BLaER1 treated with 17β-estradiol and CSF1 and Interleukin-3, amounts not matched to agents 10 nM and 100 nM (cell line): ENCODE measurements at regions not wholly inside any gene's neighbourhood (a gene's known extent, or its start where the extent isn't known, plus 50 kb on each side); places are given as distances from the start of the nearest gene placed in this dataset.

Experiments
- H3K27ac ChIP-seq, 11 experiments: shearing (Covaris generic); formaldehyde crosslinking; 2 replicates each; pipeline ENCODE4 v1.8.1; 2022
- H3K27me3 ChIP-seq, 11 experiments: shearing (Covaris generic); formaldehyde crosslinking; 2 replicates each; pipeline ENCODE4 v1.8.1; 2022
- H3K36me3 ChIP-seq, 11 experiments: shearing (Covaris generic); formaldehyde crosslinking; 2 replicates each; pipeline ENCODE4 v1.8.1; 2022
- H3K4me1 ChIP-seq, 10 experiments: shearing (Covaris generic); formaldehyde crosslinking; 2 replicates each; pipeline ENCODE4 v1.8.1; 2022
- H3K4me2 ChIP-seq, 11 experiments: shearing (Covaris generic); formaldehyde crosslinking; 2 replicates each; pipeline ENCODE4 v1.8.1; 2022
- H3K4me3 ChIP-seq, 10 experiments: shearing (Covaris generic); formaldehyde crosslinking; 2 replicates each; pipeline ENCODE4 v1.8.1; 2022
- H3K9ac ChIP-seq, 11 experiments: shearing (Covaris generic); formaldehyde crosslinking; 2 replicates each; pipeline ENCODE4 v1.8.1; 2022
- H3K9me3 ChIP-seq, 11 experiments: shearing (Covaris generic); formaldehyde crosslinking; replicated peaks in 1 of 11; 2 replicates each; pipeline ENCODE4 v1.8.1; 2022
- H4K20me1 ChIP-seq, 11 experiments: shearing (Covaris generic); formaldehyde crosslinking; 2 replicates each; pipeline ENCODE4 v1.8.1; 2022
- Cebpa-rat ChIP-seq, 11 experiments: shearing (Covaris generic); IDR thresholded peaks; 2 replicates each; pipeline ENCODE4 v1.8.1; 2022

GRCh38 chr6:51536728-51537127 is 550.7 kb downstream of the PKHD1 start:
- Histone ChIP-seq H3K4me1 (peaks cover 0 to 9% (median 0%) of the 10 kb centered on the region in 10 experiments; a peak in 5 of 20 replicates), H3K9me3 (no peaks in the 10 kb centered on the region), H3K27ac (no peak overlapping the region), H4K20me1 (no peaks in the 10 kb centered on the region), H3K4me3 (no peak overlapping the region), H3K36me3 (no peaks in the 10 kb centered on the region), H3K9ac (no peak overlapping the region), H3K27me3 (no peaks in the 10 kb centered on the region), H3K4me2 (no peak overlapping the region)
- no peak for TF ChIP-seq Cebpa-rat (IDR thresholded peaks at IDR 0.05)

DNA sequence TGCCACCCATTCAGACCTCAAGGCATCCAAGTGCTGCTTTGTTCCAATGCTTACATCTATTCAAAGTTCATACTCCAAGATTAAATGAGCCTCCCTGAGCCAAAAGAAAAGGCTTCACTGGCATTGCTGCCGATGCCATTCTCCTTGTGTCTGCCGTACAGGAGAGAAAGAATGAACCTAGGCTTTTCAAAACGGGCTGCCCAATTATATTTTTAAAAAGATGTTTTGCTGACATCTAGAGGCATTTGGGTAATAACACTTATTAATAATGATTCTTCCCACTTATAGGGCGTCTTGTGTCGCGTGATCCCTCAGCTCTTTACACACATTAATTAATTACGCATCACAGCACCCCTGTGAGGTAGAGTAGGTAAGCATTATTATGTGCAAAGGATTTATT is 545.6 kb downstream of the PKHD1 start:
- Histone ChIP-seq H3K4me3 (no peak overlapping the region), H3K4me1 (no peaks in the 10 kb centered on the region), H3K27me3 (no peaks in the 10 kb centered on the region), H4K20me1 (no peaks in the 10 kb centered on the region), H3K4me2 (no peak overlapping the region), H3K27ac (no peak overlapping the region), H3K9ac (no peak overlapping the region), H3K36me3 (no peaks in the 10 kb centered on the region), H3K9me3 (no peaks in the 10 kb centered on the region)
- TF ChIP-seq Cebpa-rat (IDR thresholded peaks at IDR 0.05): no peak

GRCh38 chr6:51542475-51542874 is 544.9 kb downstream of the PKHD1 start:
- Histone ChIP-seq H3K27ac (no peak overlapping the region), H3K27me3 (no peaks in the 10 kb centered on the region), H3K9ac (no peak overlapping the region), H4K20me1 (no peaks in the 10 kb centered on the region), H3K9me3 (no peaks in the 10 kb centered on the region), H3K4me3 (no peak overlapping the region), H3K36me3 (no peaks in the 10 kb centered on the region), H3K4me1 (no peaks in the 10 kb centered on the region), H3K4me2 (no peak overlapping the region)
- TF ChIP-seq Cebpa-rat (IDR thresholded peaks at IDR 0.05): no peak

GRCh38 chr6:51550243-51550642 is 537.2 kb downstream of the PKHD1 start:
- no peak overlapping the region for H3K4me3 ChIP-seq
- no peak overlapping the region for H3K9ac ChIP-seq
- no peaks in the 10 kb centered on the region for H3K27me3 ChIP-seq
- H3K36me3 ChIP-seq: no peaks in the 10 kb centered on the region
- no peak overlapping the region for H3K4me2 ChIP-seq
- H3K9me3 ChIP-seq: no peaks in the 10 kb centered on the region
- no peak overlapping the region for H3K27ac ChIP-seq
- no peaks in the 10 kb centered on the region for H4K20me1 ChIP-seq
- no peaks in the 10 kb centered on the region for H3K4me1 ChIP-seq
- no peak for TF ChIP-seq Cebpa-rat (IDR thresholded peaks at IDR 0.05)

DNA sequence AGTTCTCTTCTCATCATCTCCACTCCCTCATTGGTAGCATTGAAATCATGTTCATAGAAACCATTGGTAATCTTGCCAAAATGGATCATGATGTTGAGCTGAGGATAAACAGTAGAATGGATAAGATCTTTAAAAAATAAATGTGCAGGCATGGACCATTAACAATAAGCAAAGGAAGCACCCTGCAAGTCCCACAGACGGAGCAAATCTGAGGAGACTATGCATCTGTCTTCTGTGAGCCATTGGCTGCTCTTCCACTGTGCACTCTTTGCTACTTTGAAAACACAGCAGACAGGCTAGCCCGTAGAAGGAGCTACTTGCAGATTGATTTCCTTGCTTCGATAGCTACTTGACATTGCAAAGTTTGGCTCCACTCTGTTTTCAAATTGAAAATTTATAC is 535.0 kb downstream of the PKHD1 start:
- no peaks in the 10 kb centered on the region for H3K36me3 ChIP-seq
- no peak for TF ChIP-seq Cebpa-rat (IDR thresholded peaks at IDR 0.05)
- H3K4me2 ChIP-seq: no peak overlapping the region
- no peak overlapping the region for H3K4me3 ChIP-seq
- H3K9me3 ChIP-seq: no peaks in the 10 kb centered on the region
- H3K4me1 ChIP-seq: no peaks in the 10 kb centered on the region
- H4K20me1 ChIP-seq: no peaks in the 10 kb centered on the region
- H3K27me3 ChIP-seq: no peaks in the 10 kb centered on the region
- H3K9ac ChIP-seq: no peak overlapping the region
- no peak overlapping the region for H3K27ac ChIP-seq

GRCh38 chr6:51553246-51554015 is 534.0 kb downstream of the PKHD1 start:
- Histone ChIP-seq H3K4me3 (no peak overlapping the region), H3K4me1 (no peaks in the 10 kb centered on the region), H4K20me1 (no peaks in the 10 kb centered on the region), H3K27me3 (no peaks in the 10 kb centered on the region), H3K27ac (no peak overlapping the region), H3K4me2 (no peak overlapping the region), H3K9me3 (no peaks in the 10 kb centered on the region), H3K9ac (no peak overlapping the region), H3K36me3 (no peaks in the 10 kb centered on the region)
- TF ChIP-seq Cebpa-rat (IDR thresholded peaks at IDR 0.05): no peak

DNA sequence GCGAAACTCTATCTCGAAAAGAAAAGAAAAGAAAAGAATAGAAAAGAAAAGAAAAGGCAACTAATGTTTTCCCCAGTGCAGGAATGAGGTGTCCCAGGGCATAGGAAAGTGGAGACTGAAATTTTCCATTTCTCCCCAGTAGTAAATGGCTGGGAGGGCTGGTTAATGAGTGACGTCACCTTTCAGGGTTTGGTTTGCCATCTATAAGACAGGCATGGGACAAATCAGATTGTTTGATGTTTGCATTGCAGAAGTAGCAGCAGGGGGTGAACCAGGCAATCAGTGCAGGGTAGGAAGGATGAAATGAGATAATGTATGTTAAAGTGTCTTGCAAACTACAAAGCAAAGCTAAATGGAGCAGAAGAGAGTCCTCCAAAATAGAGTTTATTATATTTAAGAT is 533.4 kb downstream of the PKHD1 start:
- no peak overlapping the region for H3K4me2 ChIP-seq
- H3K4me1 ChIP-seq: no peaks in the 10 kb centered on the region
- H3K4me3 ChIP-seq: no peak overlapping the region
- H3K9me3 ChIP-seq: no peaks in the 10 kb centered on the region
- no peak overlapping the region for H3K9ac ChIP-seq
- no peak for TF ChIP-seq Cebpa-rat (IDR thresholded peaks at IDR 0.05)
- H3K27me3 ChIP-seq: no peaks in the 10 kb centered on the region
- H4K20me1 ChIP-seq: no peaks in the 10 kb centered on the region
- H3K36me3 ChIP-seq: no peaks in the 10 kb centered on the region
- H3K27ac ChIP-seq: no peak overlapping the region

DNA sequence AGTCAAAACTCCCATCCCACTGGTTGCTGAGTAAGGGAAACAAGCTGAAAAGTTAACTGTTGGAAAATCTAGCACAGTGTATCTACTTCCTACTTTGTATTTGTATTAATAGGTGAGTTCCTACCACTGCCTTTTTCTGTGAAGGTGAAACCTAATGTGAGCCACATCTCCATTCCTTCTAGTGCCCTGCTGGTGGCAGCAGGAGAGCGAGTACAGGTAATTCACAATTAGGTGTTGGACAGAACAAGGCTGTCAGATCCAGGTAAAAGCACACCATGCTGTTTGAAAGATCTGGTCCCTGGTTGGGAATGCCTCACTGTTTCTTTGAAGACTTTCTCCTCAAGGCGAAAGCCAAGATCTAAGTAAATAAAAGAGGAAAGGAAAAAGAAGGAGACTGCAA is 528.4 kb downstream of the PKHD1 start:
- Histone ChIP-seq H3K27me3 (no peaks in the 10 kb centered on the region), H3K36me3 (no peaks in the 10 kb centered on the region), H3K4me2 (no peak overlapping the region), H4K20me1 (no peaks in the 10 kb centered on the region), H3K9me3 (no peaks in the 10 kb centered on the region), H3K9ac (no peak overlapping the region), H3K4me1 (peaks cover 4 to 14% (median 11%) of the 10 kb centered on the region in 10 experiments; a peak in 14 of 20 replicates), H3K4me3 (no peak overlapping the region), H3K27ac (no peak overlapping the region)
- TF ChIP-seq Cebpa-rat (IDR thresholded peaks at IDR 0.05): no peak

DNA sequence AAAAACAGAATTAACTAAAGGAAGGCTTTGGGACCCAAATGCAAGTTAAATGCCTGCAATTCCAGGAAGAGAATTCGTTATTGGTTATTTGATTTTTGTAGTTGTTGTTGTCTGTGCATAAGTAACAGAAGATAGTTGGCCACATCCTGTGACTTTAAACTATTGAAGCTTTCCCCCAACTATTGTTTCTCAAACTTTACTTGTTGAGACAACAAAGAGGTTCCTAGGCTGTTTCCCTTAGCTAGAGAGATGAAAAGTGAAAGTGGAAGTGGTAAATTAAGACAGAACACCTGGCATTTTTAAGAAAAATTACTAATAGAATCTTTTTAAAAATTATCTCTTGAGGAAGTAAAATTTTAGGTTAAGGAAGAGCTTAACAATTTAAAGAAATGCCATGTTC is 525.2 kb downstream of the PKHD1 start:
- H3K4me2 ChIP-seq: peak overlapping the region in 10 of 11 experiments; percentile 9 to 58 (median 36); a peak in 14 of 22 replicates
- H3K36me3 ChIP-seq: no peaks in the 10 kb centered on the region
- H4K20me1 ChIP-seq: no peaks in the 10 kb centered on the region
- H3K4me1 ChIP-seq: peaks cover 4 to 14% (median 11%) of the 10 kb centered on the region in 10 experiments; a peak in 14 of 20 replicates
- H3K27ac ChIP-seq: peak overlapping the region in 1 of 11 experiments; percentile 30; a peak in 2 of 22 replicates
- H3K27me3 ChIP-seq: no peaks in the 10 kb centered on the region
- no peak overlapping the region for H3K4me3 ChIP-seq
- TF ChIP-seq Cebpa-rat (IDR thresholded peaks at IDR 0.05): no peak
- H3K9ac ChIP-seq: no peak overlapping the region
- H3K9me3 ChIP-seq: no peaks in the 10 kb centered on the region
